ENCODE measurements at regions not wholly inside any gene's neighbourhood (a gene's known extent, or its start where the extent isn't known, plus 50 kb on each side); places are given as distances from the start of the nearest gene placed in this dataset.

- Histone ChIP-seq H3K4me3 (ENCODE audit: control extremely low read depth in 1 of 5, extremely low read depth in 1 of 5, insufficient read depth in 1 of 5, low read depth in 2 of 5, low read length in 4 of 5) (no peak overlapping the region), H4K20me1 (ENCODE audit: control insufficient read depth, insufficient read depth, low read length, poor library complexity, severe bottlenecking) (no peaks in the 10 kb centered on the region), H3K27ac (ENCODE audit: low read length in 2 of 2) (no peak overlapping the region), H3K9ac (ENCODE audit: low read length) (no peak overlapping the region), H3K79me2 (ENCODE audit: control insufficient read depth, insufficient read depth, low read length) (no peaks in the 10 kb centered on the region), H3K4me1 (ENCODE audit: control insufficient read depth in 2 of 2, insufficient read depth in 2 of 2, low read length in 2 of 2) (no peaks in the 10 kb centered on the region), H2AFZ (ENCODE audit: insufficient read depth, low read depth, low read length, poor library complexity, severe bottlenecking) (no peak overlapping the region), H3K9me3 (ENCODE audit: control extremely low read depth in 1 of 3, control insufficient read depth in 2 of 3, insufficient read depth in 1 of 3, low read length in 2 of 3) (no peaks in the 10 kb centered on the region), H3K27me3 (replicated peaks in 1 of 4; ENCODE audit: control extremely low read depth in 1 of 4, control insufficient read depth in 3 of 4, insufficient read depth in 4 of 4, low read length in 3 of 4) (no peaks in the 10 kb centered on the region), H3K4me2 (replicated peaks; ENCODE audit: low read depth, low read length, poor library complexity, severe bottlenecking) (no peak overlapping the region), H3K36me3 (replicated peaks in 1 of 2; ENCODE audit: control extremely low read depth in 1 of 2, control insufficient read depth in 1 of 2, extremely low read depth in 1 of 2, insufficient read depth in 2 of 2, low read length in 1 of 2) (no peaks in the 10 kb centered on the region)
- H3K27me3 Mint-ChIP-seq = peaks cover 8% of the 10 kb centered on the region
- peaks cover 6% of the 10 kb centered on the region for H3K9me3 Mint-ChIP-seq (ENCODE audit: insufficient read depth)
- H3K27ac Mint-ChIP-seq = no peak overlapping the region
- H3K4me3 Mint-ChIP-seq = no peak overlapping the region
- ChIA-PET POLR2A (no interaction called here), CTCF (interaction anchor here (1.2 to 1.3 kb wide), 2 partner anchors 16 to 572 kb away, joined by 3 read pairs; partner anchors contain the start of gene PPA2)
- TF ChIP-seq EZH2 (IDR thresholded peaks at IDR 0.05; ENCODE audit: borderline replicate concordance, insufficient read depth, low read depth, low read length, poor library complexity, severe bottlenecking) (no peak), CTCF (IDR thresholded peaks at IDR 0.05) (no peak)
- no peaks in the 10 kb centered on the region for H3K4me1 Mint-ChIP-seq
- no peak for DNase-seq
- WGBS (ENCODE audit: insufficient coverage) = 20% methylated on average over 1 of the region's 4 CpGs
- intact Hi-C loops (cut with micrococcal nuclease) = no loop called here
- ATAC-seq (ENCODE audit: low read depth) = no peak
These were observed 244.6 kb upstream of the TET2 start for GRCh38 chr4:104901961-104902605.

DNA sequence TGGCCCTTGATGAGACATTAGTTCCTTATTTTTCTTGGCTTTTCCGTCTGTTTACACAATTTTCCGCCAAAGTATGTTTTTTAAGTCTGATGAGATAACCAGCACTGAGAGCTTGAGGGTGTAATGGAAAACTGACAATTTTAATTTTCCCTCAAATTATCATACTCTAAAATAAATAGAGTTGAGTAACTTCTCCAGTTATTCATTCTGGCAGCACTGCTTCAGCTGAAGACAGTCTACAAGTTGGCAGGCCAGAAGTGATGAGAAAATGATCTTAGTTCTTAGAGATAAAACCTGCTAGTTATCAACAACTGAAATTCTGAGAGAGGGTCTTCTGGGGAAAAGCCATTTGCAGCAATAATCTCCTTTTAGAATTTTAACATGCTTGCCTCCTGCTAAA is 241.6 kb upstream of the TET2 start:
- DNase-seq (no peak), ATAC-seq (ENCODE audit: low read depth) (no peak)
- CTCF ChIA-PET = no interaction called here
- H3K79me2 ChIP-seq (ENCODE audit: control insufficient read depth, insufficient read depth, low read length) = no peaks in the 10 kb centered on the region
- no peak overlapping the region for H3K4me2 ChIP-seq (replicated peaks; ENCODE audit: low read depth, low read length, poor library complexity, severe bottlenecking)
- H3K9ac ChIP-seq (ENCODE audit: low read length) = no peak overlapping the region
- no peaks in the 10 kb centered on the region for H4K20me1 ChIP-seq (ENCODE audit: control insufficient read depth, insufficient read depth, low read length, poor library complexity, severe bottlenecking)
- no peak overlapping the region for H3K4me3 ChIP-seq (ENCODE audit: control extremely low read depth in 1 of 5, extremely low read depth in 1 of 5, insufficient read depth in 1 of 5, low read depth in 2 of 5, low read length in 4 of 5)
- no peaks in the 10 kb centered on the region for H3K36me3 ChIP-seq (replicated peaks in 1 of 2; ENCODE audit: control extremely low read depth in 1 of 2, control insufficient read depth in 1 of 2, extremely low read depth in 1 of 2, insufficient read depth in 2 of 2, low read length in 1 of 2)
- H3K27me3 ChIP-seq (replicated peaks in 1 of 4; ENCODE audit: control extremely low read depth in 1 of 4, control insufficient read depth in 3 of 4, insufficient read depth in 4 of 4, low read length in 3 of 4) = no peaks in the 10 kb centered on the region
- H3K9me3 Mint-ChIP-seq (ENCODE audit: insufficient read depth) = no peaks in the 10 kb centered on the region
- no peaks in the 10 kb centered on the region for H3K4me1 ChIP-seq (ENCODE audit: control insufficient read depth in 2 of 2, insufficient read depth in 2 of 2, low read length in 2 of 2)
- POLR2A ChIA-PET = no interaction called here
- no peak overlapping the region for H3K27ac Mint-ChIP-seq
- H2AFZ ChIP-seq (ENCODE audit: insufficient read depth, low read depth, low read length, poor library complexity, severe bottlenecking) = no peak overlapping the region
- H3K27ac ChIP-seq (ENCODE audit: low read length in 2 of 2) = no peak overlapping the region
- intact Hi-C loops (cut with micrococcal nuclease) = no loop called here
- no peaks in the 10 kb centered on the region for H3K4me1 Mint-ChIP-seq
- no peaks in the 10 kb centered on the region for H3K27me3 Mint-ChIP-seq
- H3K9me3 ChIP-seq (ENCODE audit: control extremely low read depth in 1 of 3, control insufficient read depth in 2 of 3, insufficient read depth in 1 of 3, low read length in 2 of 3) = no peaks in the 10 kb centered on the region
- TF ChIP-seq EZH2 (IDR thresholded peaks at IDR 0.05; ENCODE audit: borderline replicate concordance, insufficient read depth, low read depth, low read length, poor library complexity, severe bottlenecking) (no peak), CTCF (IDR thresholded peaks at IDR 0.05) (no peak)
- no CpG with 5 or more reads among the region's 2 CpGs for WGBS (ENCODE audit: insufficient coverage)
- H3K4me3 Mint-ChIP-seq = no peak overlapping the region
